ENCODE measurements at regions not wholly inside any gene's neighbourhood (a gene's known extent, or its start where the extent isn't known, plus 50 kb on each side); places are given as distances from the start of the nearest gene placed in this dataset.
"Not testable (repeated sequence)": the region's sequence is repeated elsewhere in the genome, so short reads cannot be mapped to it uniquely, and the experiment has no call there.

GRCh38 chr4:132642016-132642817, 506.9 kb upstream of the PCDH10 start:
- DNase-seq (ENCODE audit: low read depth in 3 of 3, low spot score in 2 of 3): peak; percentile 5 to 23 (median 19)

GRCh38 chr4:132646186-132646585, 502.9 kb upstream of the PCDH10 start:
- no peak for DNase-seq (ENCODE audit: low read depth in 3 of 3, low spot score in 2 of 3)

GRCh38 chr4:132651196-132651595, 497.9 kb upstream of the PCDH10 start:
- DNase-seq (ENCODE audit: low read depth in 3 of 3, low spot score in 2 of 3): no peak

DNA sequence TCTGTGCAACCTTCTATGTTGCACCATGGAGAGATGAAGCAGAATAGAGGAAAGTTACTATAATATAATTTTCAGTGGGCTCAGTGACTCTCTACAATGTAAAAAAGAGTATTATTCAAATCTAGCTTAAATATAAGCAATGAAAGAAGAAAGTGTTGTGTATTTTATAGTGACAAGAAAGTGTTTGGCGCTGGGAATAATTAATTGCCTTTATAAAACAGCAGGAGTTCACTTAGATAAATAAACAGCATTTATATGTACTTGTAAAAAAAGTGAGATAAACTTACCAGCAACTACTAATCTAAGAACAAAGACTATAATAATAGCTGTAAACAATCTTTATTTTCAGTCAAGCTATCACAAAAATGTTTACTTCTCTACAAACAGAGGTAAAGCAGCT, 488.9 kb upstream of the PCDH10 start:
- no peak for DNase-seq (ENCODE audit: low read depth in 3 of 3, low spot score in 2 of 3)

DNA sequence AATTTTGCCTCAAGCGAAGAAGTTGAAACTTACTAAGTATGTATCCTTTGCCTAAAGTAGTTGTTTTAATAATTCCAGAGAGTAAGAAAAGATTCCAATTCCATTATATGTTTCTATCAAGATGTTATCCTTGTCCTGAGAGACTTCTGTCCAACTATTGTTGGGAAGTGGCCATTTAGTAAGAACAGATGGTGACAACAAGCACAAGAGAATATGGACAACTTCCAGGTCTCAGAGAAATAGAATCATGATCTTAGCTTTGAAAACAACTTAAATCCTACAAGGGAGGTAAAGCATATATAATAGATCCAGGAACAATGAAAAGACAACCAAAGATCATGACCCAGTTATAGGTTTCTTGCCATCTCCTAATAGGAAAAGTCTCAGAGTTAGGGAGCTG, 486.6 kb upstream of the PCDH10 start:
- DNase-seq (ENCODE audit: low read depth in 3 of 3, low spot score in 2 of 3): no peak

DNA sequence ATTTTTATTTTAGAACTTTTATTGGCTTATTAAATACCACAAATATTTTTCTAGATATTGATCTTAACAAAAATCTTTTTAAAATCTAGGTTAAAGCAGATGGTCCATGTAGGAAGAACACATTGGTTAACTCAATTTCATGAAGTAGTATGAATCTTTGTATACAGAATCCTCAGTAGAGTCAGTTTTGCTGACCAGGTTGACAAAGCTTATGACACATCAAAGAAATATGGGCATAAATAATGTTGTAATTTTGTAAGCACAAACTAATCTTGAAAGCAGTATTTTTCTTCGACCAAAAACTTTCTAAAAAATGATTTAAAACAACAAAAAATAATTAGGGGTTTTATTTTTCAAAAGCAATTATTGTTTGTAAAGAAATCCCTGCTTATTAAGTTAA, 479.3 kb upstream of the PCDH10 start:
- DNase-seq (ENCODE audit: low read depth in 3 of 3, low spot score in 2 of 3): no peak

GRCh38 chr4:132670557-132670956, 478.5 kb upstream of the PCDH10 start:
- DNase-seq (ENCODE audit: low read depth in 3 of 3, low spot score in 2 of 3): no peak

DNA sequence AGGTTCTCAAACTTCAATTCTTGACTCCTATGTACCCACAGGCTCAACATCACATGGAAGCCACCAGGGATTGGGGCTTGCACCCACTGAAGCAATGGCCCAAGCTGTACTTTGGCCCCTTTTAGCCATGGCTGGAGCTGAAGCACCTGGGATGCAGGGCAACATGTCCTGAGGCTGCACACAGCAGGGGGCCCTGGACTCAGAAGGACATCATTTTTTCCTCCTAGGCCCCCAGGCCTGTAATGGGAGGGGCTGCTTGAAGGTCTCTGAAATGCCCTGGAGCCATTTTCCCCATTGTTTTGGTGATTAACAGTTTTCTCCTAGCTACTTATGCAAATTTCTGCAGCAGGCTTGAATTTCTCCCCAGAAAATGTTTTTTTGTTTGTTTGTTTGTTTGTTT, 465.1 kb upstream of the PCDH10 start:
- no peak for DNase-seq (ENCODE audit: low read depth in 3 of 3, low spot score in 2 of 3)

DNA sequence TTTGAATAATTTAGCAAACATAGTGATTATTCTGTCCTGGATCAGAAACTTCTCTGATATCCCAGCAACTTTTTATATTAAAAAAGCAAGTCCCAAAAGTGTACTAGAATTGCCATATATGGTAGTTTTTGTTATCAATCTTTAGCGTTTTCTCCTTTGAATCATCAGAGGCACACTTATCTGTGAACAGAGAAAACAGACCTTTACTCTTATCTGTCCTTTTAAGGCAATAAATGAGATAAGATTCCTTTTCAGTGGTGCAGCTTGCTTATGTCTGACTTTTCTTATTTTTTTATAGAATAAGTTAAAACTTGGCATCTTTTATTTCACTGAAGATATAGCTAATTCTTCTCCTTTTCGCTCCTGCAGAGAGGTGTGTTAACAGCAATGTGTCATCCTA, 458.1 kb upstream of the PCDH10 start:
- DNase-seq (ENCODE audit: low read depth in 3 of 3, low spot score in 2 of 3): no peak

DNA sequence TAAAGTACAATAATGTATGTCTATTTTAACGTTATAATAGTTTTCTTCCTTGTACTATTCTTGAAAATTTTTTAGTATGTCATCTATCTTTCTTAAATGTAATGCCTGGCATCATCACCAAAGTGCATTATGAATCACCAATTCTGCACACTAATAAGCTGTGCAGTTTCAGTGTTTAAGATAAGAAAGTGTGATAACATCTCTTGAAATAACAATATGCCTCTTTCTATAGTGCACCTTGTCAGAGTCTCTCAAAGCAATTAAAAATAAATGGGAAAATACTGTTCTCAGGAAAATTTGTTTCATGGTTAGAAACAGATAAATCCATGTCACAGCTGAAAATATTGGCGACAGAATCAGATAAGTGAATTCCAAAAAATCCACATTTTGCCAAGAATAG, 457.4 kb upstream of the PCDH10 start:
- no peak for DNase-seq (ENCODE audit: low read depth in 3 of 3, low spot score in 2 of 3)

- DNase-seq (ENCODE audit: low read depth in 3 of 3, low spot score in 2 of 3): no peak
These were observed 454.3 kb upstream of the PCDH10 start for GRCh38 chr4:132694775-132695174.

- not testable (repeated sequence) for DNase-seq (ENCODE audit: low read depth in 3 of 3, low spot score in 2 of 3)
These were observed 451.6 kb upstream of the PCDH10 start for GRCh38 chr4:132697505-132697904.

GRCh38 chr4:132707955-132708354, 441.1 kb upstream of the PCDH10 start:
- DNase-seq (ENCODE audit: low read depth in 3 of 3, low spot score in 2 of 3): no peak

DNA sequence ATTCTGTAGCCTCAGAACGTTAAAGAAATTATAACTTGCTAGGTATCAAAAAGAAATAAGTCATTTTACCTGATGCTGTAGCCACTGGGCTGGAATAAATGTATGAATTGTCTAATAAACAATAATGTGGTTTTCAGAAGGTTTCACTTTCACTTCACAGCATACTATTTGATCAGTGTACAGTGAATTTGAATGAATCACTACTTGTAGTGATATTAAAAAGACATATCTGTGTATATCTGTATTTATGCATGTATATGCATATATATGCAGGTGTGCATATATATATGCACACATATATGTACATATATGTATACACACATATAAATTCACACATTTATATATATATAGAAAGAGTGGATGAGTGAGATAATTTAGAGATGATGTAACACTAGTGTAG, 440.0 kb upstream of the PCDH10 start:
- no peak for DNase-seq (ENCODE audit: low read depth in 3 of 3, low spot score in 2 of 3)

DNA sequence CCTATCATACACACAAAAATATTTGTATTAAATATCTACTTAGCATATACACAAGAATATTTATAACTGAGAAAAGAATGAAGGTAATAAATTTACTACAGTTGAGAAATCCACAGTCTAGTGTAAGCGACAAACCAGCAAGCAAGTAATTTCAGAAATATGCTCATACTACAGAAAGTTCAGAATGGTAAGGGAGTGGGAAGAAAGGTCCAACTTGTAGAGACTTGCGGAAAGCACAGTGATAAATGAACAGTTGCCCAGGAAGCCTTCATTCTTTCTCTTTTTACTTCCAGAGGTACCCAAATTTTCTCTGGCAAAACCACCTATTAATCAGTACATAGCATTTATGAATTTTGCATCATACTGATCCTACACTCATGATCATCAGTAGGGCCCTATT, 438.1 kb upstream of the PCDH10 start:
- DNase-seq (ENCODE audit: low read depth in 3 of 3, low spot score in 2 of 3): no peak

- DNase-seq (ENCODE audit: low read depth in 3 of 3, low spot score in 2 of 3): no peak
These were observed 411.8 kb upstream of the PCDH10 start for GRCh38 chr4:132737344-132737743.

DNA sequence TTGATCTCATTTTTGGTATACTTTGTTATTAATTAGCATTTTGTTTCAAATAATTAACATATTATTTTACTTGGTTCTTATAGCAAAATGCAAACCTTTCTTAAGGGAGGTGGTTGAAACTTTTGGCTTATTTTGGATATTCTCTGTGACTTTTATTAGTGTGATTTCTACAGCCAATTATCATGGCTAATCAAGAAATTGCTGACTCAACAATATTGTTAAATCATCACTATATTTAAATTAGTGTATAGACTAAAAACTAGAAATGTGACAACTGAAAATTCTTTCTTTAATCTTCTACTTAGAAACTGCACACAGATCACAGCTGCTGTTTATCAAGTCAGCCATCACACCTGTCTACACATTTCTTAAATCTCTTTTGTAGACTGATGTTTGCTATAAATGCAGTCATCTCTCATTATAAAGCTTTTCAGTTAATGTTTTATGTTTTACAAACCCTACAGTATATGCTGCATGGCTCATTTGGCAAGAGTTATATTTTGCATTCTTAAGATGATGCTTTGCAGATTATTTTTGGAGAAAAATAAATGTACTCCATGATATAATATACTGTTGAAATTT, 389.8 kb upstream of the PCDH10 start:
- DNase-seq (ENCODE audit: low read depth in 3 of 3, low spot score in 2 of 3): no peak

GRCh38 chr4:132763465-132763864, 385.6 kb upstream of the PCDH10 start:
- DNase-seq (ENCODE audit: low read depth in 3 of 3, low spot score in 2 of 3): no peak

DNA sequence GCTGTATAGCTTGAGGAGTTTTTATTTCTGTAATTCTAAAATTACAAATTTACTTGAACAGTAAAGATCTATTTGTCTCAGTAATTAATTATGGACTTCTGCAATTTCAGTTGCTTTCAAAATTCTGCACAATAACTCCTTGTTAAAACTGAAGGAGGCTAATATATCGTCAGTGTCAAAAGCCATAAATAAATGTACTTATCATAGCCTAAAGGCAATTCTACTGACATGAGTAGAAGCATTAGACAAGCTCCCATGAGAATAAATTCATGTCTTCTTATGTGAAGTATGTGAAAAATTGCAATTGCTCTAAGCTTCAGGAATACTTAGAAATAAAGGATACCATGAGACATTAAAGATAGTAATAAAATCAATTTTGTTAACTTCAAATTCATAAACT, 381.2 kb upstream of the PCDH10 start:
- no peak for DNase-seq (ENCODE audit: low read depth in 3 of 3, low spot score in 2 of 3)

GRCh38 chr4:132770776-132771175, 378.3 kb upstream of the PCDH10 start:
- no peak for DNase-seq (ENCODE audit: low read depth in 3 of 3, low spot score in 2 of 3)

DNA sequence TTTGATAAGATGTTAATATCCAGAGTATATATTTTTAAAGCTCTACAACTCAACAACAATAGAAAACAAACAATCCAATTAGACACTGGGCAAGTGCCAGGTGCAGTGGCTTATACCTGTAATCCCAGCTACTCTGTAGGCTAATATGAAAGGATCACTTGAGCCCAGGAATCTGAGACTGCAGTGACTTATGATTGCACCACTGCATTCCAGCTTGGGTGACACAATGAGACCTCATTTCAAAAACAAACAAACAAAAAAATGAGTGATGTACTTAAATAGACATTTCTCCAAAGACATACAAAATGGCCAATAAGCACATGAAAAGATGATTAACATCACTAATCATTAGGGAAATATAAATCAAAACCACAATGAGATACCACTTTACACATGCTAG, 356.8 kb upstream of the PCDH10 start:
- DNase-seq (ENCODE audit: low read depth in 3 of 3, low spot score in 2 of 3): no peak

DNA sequence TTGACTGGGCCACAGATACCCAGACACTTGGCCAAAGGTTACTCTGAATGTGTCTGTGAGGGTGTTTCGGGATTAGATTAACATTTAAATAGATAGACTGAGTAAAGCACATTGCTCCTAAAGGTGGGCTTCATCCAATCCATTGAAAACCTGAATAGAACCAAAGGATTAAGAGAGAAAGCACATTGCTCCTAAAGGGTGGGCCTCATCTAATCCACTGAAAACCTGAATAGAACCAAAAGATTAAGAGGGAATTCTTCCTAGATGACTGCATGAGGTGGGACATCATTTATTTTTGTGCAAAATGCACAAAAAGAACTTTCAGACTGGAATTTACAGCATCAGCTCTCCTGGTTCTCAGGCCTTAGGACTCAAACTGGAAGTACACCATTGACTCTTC, 351.2 kb upstream of the PCDH10 start:
- no peak for DNase-seq (ENCODE audit: low read depth in 3 of 3, low spot score in 2 of 3)

Measured in right renal cortex interstitium (tissue), 3 donors.